ENCODE measurements at regions not wholly inside any gene's neighbourhood (a gene's known extent, or its start where the extent isn't known, plus 50 kb on each side); places are given as distances from the start of the nearest gene placed in this dataset.

GRCh38 chr2:2797797-2798196, 466.7 kb upstream of the MYT1L start:
- no peak for TF ChIP-seq CTCF (IDR thresholded peaks at IDR 0.05)
- Histone ChIP-seq H3K4me1 (ENCODE audit: insufficient read depth, low read length) (no peaks in the 10 kb centered on the region), H3K4me3 (ENCODE audit: low read length) (no peak overlapping the region), H3K27ac (ENCODE audit: low read depth in 1 of 2, low read length in 2 of 2) (no peak overlapping the region), H3K9me3 (ENCODE audit: control insufficient read depth in 1 of 2, insufficient read depth in 1 of 2, low read length in 2 of 2) (peaks cover 0 to 20% of the 10 kb centered on the region in 2 experiments), H3K27me3 (ENCODE audit: control insufficient read depth in 1 of 2, insufficient read depth in 2 of 2, low read length in 2 of 2) (no peaks in the 10 kb centered on the region), H3K36me3 (ENCODE audit: insufficient read depth, low read length) (no peaks in the 10 kb centered on the region)
- Mint-ChIP-seq H3K9me3 (peaks cover 3% of the 10 kb centered on the region), H3K27ac (no peak overlapping the region), H3K4me3 (no peak overlapping the region), H3K4me1 (ENCODE audit: low read depth) (no peaks in the 10 kb centered on the region), H3K27me3 (peaks cover 17% of the 10 kb centered on the region), H3K36me3 (ENCODE audit: low read depth) (no peaks in the 10 kb centered on the region)
- no peak for ATAC-seq (ENCODE audit: poor library complexity)
- intact Hi-C loops (cut with DNase I, micrococcal nuclease) = no loop called here
- ChIA-PET CTCF (no interaction called here), POLR2A (no interaction called here)
- DNase-seq = no peak

DNA sequence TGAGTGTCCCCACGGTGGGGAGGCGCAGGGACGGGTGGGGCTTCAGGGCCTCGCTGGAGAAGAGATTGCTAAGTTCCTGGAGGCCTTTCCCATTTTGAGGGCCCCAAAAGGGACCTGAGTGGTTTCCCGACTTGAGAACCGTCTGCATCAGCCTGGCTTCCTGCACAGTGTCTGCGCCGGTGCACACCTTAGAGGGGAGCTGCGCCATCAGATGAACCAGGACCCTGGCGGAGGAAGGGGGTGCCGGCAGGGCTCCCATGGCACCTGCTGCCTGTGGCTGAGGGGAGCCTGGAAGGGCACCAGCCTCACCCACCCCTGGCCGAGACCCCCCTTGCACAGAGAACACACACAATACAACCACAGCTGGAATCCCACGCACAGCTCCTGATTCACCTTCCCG, 465.1 kb upstream of the MYT1L start:
- Histone ChIP-seq H3K4me1 (ENCODE audit: insufficient read depth, low read length) (no peaks in the 10 kb centered on the region), H3K36me3 (ENCODE audit: insufficient read depth, low read length) (no peaks in the 10 kb centered on the region), H3K4me3 (ENCODE audit: low read length) (no peak overlapping the region), H3K27me3 (ENCODE audit: control insufficient read depth in 1 of 2, insufficient read depth in 2 of 2, low read length in 2 of 2) (no peaks in the 10 kb centered on the region), H3K9me3 (ENCODE audit: control insufficient read depth in 1 of 2, insufficient read depth in 1 of 2, low read length in 2 of 2) (peaks cover 0 to 25% of the 10 kb centered on the region in 2 experiments), H3K27ac (ENCODE audit: low read depth in 1 of 2, low read length in 2 of 2) (no peak overlapping the region)
- H3K36me3 Mint-ChIP-seq (ENCODE audit: low read depth) = no peaks in the 10 kb centered on the region
- ChIA-PET POLR2A (no interaction called here), CTCF (no interaction called here)
- no peak overlapping the region for H3K27ac Mint-ChIP-seq
- H3K27me3 Mint-ChIP-seq = peaks cover 17% of the 10 kb centered on the region
- ATAC-seq (ENCODE audit: poor library complexity) = no peak
- no peak overlapping the region for H3K4me3 Mint-ChIP-seq
- no peaks in the 10 kb centered on the region for H3K9me3 Mint-ChIP-seq
- no peak for TF ChIP-seq CTCF (IDR thresholded peaks at IDR 0.05)
- no peaks in the 10 kb centered on the region for H3K4me1 Mint-ChIP-seq (ENCODE audit: low read depth)
- intact Hi-C loops (cut with DNase I, micrococcal nuclease) = no loop called here
- no peak for DNase-seq

- no peaks in the 10 kb centered on the region for H3K36me3 Mint-ChIP-seq (ENCODE audit: low read depth)
- no peaks in the 10 kb centered on the region for H3K36me3 ChIP-seq (ENCODE audit: insufficient read depth, low read length)
- H3K27me3 Mint-ChIP-seq = peaks cover 17% of the 10 kb centered on the region
- DNase-seq (no peak), ATAC-seq (ENCODE audit: poor library complexity) (no peak)
- no peak for TF ChIP-seq CTCF (IDR thresholded peaks at IDR 0.05)
- H3K27ac ChIP-seq (ENCODE audit: low read depth in 1 of 2, low read length in 2 of 2) = no peak overlapping the region
- no peaks in the 10 kb centered on the region for H3K9me3 Mint-ChIP-seq
- H3K9me3 ChIP-seq (ENCODE audit: control insufficient read depth in 1 of 2, insufficient read depth in 1 of 2, low read length in 2 of 2) = peaks cover 0 to 25% of the 10 kb centered on the region in 2 experiments
- CTCF ChIA-PET = no interaction called here
- H3K27me3 ChIP-seq (ENCODE audit: control insufficient read depth in 1 of 2, insufficient read depth in 2 of 2, low read length in 2 of 2) = no peaks in the 10 kb centered on the region
- POLR2A ChIA-PET = no interaction called here
- no peak overlapping the region for H3K27ac Mint-ChIP-seq
- no peak overlapping the region for H3K4me3 ChIP-seq (ENCODE audit: low read length)
- H3K4me1 ChIP-seq (ENCODE audit: insufficient read depth, low read length) = no peaks in the 10 kb centered on the region
- H3K4me1 Mint-ChIP-seq (ENCODE audit: low read depth) = no peaks in the 10 kb centered on the region
- no peak overlapping the region for H3K4me3 Mint-ChIP-seq
- intact Hi-C loops (cut with DNase I, micrococcal nuclease) = no loop called here
Observed at GRCh38 chr2:2795438-2796091, 464.5 kb upstream of the MYT1L start.

All from CD4-positive, alpha-beta T cell (primary cell).